ENCODE measurements at regions not wholly inside any gene's neighbourhood (a gene's known extent, or its start where the extent isn't known, plus 50 kb on each side); places are given as distances from the start of the nearest gene placed in this dataset.

DNA sequence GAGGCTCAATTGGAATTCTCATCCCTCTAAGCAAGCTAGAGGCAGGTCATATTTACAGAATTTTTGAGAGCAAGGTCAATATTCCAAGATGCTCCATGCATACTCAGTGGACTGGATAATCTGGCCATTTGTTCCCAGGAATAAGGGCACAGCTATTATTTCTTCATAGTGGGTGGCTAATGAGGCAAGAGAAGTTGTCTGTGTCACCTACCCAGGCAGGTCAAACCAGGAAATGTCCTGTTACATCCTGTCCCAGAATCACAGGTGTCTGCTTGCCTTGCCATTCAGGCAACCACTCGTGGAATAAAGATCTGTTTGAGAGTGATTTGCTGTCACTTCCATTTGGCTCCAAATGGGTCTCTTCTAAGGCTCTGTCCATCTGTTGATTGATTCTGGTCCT, 85.2 kb upstream of the ZP4 start:
- H3K4me3 ChIP-seq (ENCODE audit: low read depth, low read length): no peak overlapping the region
- TF ChIP-seq, protein P1, sequence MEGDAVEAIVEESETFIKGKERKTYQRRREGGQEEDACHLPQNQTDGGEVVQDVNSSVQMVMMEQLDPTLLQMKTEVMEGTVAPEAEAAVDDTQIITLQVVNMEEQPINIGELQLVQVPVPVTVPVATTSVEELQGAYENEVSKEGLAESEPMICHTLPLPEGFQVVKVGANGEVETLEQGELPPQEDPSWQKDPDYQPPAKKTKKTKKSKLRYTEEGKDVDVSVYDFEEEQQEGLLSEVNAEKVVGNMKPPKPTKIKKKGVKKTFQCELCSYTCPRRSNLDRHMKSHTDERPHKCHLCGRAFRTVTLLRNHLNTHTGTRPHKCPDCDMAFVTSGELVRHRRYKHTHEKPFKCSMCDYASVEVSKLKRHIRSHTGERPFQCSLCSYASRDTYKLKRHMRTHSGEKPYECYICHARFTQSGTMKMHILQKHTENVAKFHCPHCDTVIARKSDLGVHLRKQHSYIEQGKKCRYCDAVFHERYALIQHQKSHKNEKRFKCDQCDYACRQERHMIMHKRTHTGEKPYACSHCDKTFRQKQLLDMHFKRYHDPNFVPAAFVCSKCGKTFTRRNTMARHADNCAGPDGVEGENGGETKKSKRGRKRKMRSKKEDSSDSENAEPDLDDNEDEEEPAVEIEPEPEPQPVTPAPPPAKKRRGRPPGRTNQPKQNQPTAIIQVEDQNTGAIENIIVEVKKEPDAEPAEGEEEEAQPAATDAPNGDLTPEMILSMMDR (IDR thresholded peaks at IDR 0.05; ENCODE audit: low read depth, low read length, missing control alignments): no peak
- DNase-seq (ENCODE audit: low read depth): no peak

DNA sequence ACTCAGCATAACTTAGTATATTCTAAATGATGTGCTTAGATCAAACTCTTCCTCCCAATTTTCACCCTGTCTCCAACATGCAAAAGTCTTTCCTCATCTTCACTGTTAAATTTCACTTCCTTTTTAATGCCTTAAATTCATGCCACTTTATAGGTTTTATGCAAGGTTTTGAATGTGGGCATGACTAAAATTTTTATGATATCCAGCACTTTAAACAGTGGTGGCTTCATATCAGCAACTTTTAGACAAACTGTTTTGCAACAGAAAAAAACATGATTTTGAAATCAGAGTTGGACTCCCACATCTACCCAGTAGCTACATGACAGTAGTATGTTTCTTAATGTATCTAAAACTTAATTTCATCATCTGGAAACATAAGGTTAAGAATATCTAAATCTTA, 84.7 kb upstream of the ZP4 start:
- DNase-seq (ENCODE audit: low read depth): no peak
- TF ChIP-seq, protein P1 (IDR thresholded peaks at IDR 0.05; ENCODE audit: low read depth, low read length, missing control alignments): no peak
- H3K4me3 ChIP-seq (ENCODE audit: low read depth, low read length): no peak overlapping the region

DNA sequence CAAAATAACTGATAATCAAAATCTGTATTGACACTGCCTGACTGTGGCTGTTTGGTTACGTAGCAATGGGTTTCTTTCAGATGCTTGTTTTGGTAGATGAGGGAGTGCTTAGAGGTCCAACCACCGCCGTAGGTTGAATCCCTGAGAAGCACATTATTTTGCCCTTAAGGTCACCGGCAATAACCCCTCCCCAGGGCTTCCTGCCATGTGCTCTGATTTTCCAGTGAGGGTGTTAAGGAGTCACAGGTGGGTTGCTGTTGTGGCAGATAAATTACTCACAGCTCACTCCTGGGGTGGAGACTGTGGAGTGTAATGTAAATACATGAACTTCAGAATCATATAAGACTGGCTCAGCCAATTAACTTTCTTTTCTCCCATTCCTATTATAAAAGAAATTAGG, 81.5 kb upstream of the ZP4 start:
- DNase-seq (ENCODE audit: low read depth): no peak
- no peak overlapping the region for H3K4me3 ChIP-seq (ENCODE audit: low read depth, low read length)
- TF ChIP-seq, protein P1 (IDR thresholded peaks at IDR 0.05; ENCODE audit: low read depth, low read length, missing control alignments): no peak

DNA sequence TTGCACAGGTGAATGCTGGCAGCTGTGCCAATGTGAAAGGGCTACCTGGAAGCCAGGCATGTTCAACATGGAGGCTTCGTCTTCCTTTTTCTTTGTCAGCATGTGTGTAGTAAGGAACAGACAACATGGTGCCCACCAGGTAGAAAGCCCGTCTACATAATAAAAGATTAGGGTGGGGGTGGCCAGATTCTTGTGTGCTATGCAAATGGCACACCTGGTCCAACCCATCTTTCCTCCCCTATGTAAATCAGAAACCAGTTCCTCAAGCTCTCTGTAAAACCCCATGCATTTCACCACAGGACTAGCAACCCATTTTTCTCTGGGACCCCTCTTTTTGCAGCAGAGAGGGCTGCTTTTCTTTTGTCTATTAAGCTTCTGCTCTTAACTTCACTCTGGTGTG, 72.3 kb upstream of the ZP4 start:
- no peak for DNase-seq (ENCODE audit: low read depth)
- no peak overlapping the region for H3K4me3 ChIP-seq (ENCODE audit: low read depth, low read length)
- TF ChIP-seq, protein P1 (IDR thresholded peaks at IDR 0.05; ENCODE audit: low read depth, low read length, missing control alignments): no peak

DNA sequence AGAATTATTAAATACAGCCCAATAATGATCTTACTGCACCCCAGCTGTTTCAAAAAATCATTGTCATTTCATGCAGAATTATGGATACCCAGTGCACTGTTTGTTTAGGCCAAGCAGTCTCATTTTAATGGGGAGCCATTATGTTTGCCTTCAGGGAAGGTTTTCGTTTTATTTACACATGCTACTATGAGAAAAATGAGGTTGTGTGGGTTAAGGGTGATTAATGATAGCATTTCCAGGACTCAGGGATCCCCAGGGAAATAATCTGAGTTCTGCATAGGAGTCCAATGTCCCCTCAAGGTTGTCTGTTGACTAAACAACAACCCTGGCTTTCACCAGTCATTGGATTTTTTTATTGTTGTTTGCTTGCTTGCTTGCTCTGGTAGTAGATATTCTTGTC, 71.0 kb upstream of the ZP4 start:
- TF ChIP-seq, protein P1 (IDR thresholded peaks at IDR 0.05; ENCODE audit: low read depth, low read length, missing control alignments): no peak
- DNase-seq (ENCODE audit: low read depth): no peak

DNA sequence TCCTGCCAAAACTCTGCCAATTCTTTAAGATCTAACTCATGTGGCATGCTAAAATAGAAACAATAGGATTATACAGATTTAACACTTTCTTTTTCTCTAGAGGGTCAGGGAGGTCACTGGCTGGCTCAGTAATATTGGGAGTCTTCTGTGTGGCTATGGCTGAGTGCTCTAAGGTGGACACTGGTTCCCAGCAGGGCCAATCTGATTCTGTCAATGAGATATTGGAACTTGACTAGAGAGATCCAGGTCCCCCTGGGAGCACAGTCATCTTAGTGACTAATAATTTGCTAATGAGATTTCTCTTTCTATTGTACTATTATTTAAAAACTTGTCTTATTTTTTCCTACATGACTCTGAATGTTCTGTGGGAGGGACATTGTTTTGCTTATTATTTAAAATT, 69.1 kb upstream of the ZP4 start:
- TF ChIP-seq, protein P1 (IDR thresholded peaks at IDR 0.05; ENCODE audit: low read depth, low read length, missing control alignments): no peak
- DNase-seq (ENCODE audit: low read depth): no peak
- H3K4me3 ChIP-seq (ENCODE audit: low read depth, low read length): no peak overlapping the region

More for the DNA sequence above, 71.0 kb upstream of the ZP4 start:
- H3K4me3 ChIP-seq (ENCODE audit: low read depth, low read length): no peak overlapping the region

DNA sequence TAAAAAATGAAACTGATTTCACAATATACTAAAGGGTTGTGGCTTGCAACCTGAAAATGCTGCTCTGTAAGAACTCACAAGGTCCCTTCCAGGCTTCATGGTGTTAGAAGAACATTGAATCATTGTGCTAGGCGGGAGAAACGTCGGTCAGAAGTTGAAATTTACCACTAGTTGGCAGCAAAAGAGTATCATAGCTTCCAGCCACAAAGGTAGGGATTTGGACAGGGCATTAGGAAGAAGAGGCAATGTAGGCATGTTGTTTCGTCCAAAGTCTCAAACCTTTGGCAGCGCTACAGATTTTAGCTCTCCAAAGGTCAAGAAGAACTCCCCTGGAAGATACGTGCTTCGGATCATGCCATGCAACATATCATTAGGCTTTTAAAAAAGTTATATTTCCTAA, 62.5 kb upstream of the ZP4 start:
- TF ChIP-seq, protein P1 (IDR thresholded peaks at IDR 0.05; ENCODE audit: low read depth, low read length, missing control alignments): no peak
- no peak for DNase-seq (ENCODE audit: low read depth)
- H3K4me3 ChIP-seq (ENCODE audit: low read depth, low read length): no peak overlapping the region
